Peyer's patch (tissue), 4 donors: ENCODE measurements at regions not wholly inside any gene's neighbourhood (a gene's known extent, or its start where the extent isn't known, plus 50 kb on each side); places are given as distances from the start of the nearest gene placed in this dataset.

Experiments used
- POLR2A ChIP-seq, 2 donors: fragments of 450-650 bp; IDR thresholded peaks; one replicate each; pipeline ENCODE4 v1.5.1; 2017; ENCODE audit warnings: antibody characterized with exemption in 2 of 2, mild to moderate bottlenecking in 2 of 2, moderate library complexity in 2 of 2
- TF ChIP-seq, protein P1 (sequence below), 6 experiments: fragments of 450-650 bp in 4 of 6; fragments of 200-600 bp in 2 of 6; sonication (generic) in 1 of 6; IDR thresholded peaks; one replicate each; pipeline ENCODE4 v1.5.1; 2017 to 2019; ENCODE audit warnings: antibody characterized with exemption in 6 of 6, mild to moderate bottlenecking in 3 of 6, moderate library complexity in 1 of 6

DNA sequence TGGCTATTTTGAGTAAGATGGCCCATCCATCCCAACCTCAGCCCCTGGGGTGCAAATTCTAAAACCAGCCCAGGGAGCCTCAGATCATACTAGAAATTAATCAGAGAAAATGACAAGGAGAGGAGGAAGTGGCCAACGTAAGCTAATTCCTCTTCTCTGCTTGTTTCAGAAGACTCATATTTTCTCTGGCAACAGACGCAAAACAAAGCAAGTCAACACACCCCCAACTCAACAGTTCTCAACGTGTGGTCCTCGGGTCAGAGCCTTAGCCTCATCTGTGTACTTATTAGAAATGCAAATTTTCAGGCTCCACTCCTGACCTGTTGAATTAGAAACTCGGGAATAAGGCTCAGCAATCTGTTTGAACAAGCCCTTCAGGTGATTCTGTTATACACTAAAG is 413.9 kb upstream of the AUTS2 start:
- TF ChIP-seq, protein P1, sequence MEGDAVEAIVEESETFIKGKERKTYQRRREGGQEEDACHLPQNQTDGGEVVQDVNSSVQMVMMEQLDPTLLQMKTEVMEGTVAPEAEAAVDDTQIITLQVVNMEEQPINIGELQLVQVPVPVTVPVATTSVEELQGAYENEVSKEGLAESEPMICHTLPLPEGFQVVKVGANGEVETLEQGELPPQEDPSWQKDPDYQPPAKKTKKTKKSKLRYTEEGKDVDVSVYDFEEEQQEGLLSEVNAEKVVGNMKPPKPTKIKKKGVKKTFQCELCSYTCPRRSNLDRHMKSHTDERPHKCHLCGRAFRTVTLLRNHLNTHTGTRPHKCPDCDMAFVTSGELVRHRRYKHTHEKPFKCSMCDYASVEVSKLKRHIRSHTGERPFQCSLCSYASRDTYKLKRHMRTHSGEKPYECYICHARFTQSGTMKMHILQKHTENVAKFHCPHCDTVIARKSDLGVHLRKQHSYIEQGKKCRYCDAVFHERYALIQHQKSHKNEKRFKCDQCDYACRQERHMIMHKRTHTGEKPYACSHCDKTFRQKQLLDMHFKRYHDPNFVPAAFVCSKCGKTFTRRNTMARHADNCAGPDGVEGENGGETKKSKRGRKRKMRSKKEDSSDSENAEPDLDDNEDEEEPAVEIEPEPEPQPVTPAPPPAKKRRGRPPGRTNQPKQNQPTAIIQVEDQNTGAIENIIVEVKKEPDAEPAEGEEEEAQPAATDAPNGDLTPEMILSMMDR (IDR thresholded peaks at IDR 0.05), result no peak
- no peak for TF ChIP-seq POLR2A (IDR thresholded peaks at IDR 0.05)
